Smooth muscle cell (in vitro differentiated cells): ENCODE measurements at regions not wholly inside any gene's neighbourhood (a gene's known extent, or its start where the extent isn't known, plus 50 kb on each side); places are given as distances from the start of the nearest gene placed in this dataset.

Experiments used
- DNase-seq: peaks from one replicate; lab custom pipeline; 2025; ENCODE audit not compliant: unreplicated experiment; lab: John Stamatoyannopoulos, UW
- H2AFZ ChIP-seq: fragments of 200-600 bp; sonication (generic); 2 replicates; pipeline ENCODE4 v1.6.0; 2016; ENCODE audit warnings: antibody characterized with exemption, low read depth, mild to moderate bottlenecking
- H3F3A ChIP-seq: fragments of 200-600 bp; sonication (generic); 2 replicates; pipeline ENCODE4 v1.6.0; 2017; ENCODE audit warnings: antibody characterized with exemption, low read depth
- H3K27ac ChIP-seq: fragments of 200-600 bp; sonication (generic); 2 replicates; pipeline ENCODE4 v1.5.1; 2016; ENCODE audit warnings: low read depth, mild to moderate bottlenecking
- H3K27me3 ChIP-seq: fragments of 200-600 bp; sonication (generic); 2 replicates; pipeline ENCODE4 v1.6.1; 2016; ENCODE audit warnings: low read depth, mild to moderate bottlenecking
- H3K36me3 ChIP-seq: fragments of 200-600 bp; sonication (generic); 2 replicates; pipeline ENCODE4 v1.5.1; 2016; ENCODE audit warnings: low read depth
- H3K4me1 ChIP-seq: fragments of 200-600 bp; sonication (generic); 2 replicates; pipeline ENCODE4 v1.5.1; 2016; ENCODE audit warnings: low read depth
- H3K4me2 ChIP-seq: fragments of 200-600 bp; sonication (generic); 2 replicates; pipeline ENCODE4 v1.6.0; 2016; ENCODE audit warnings: mild to moderate bottlenecking
- H3K4me3 ChIP-seq: fragments of 200-600 bp; sonication (generic); 2 replicates; pipeline ENCODE4 v1.5.1; 2016; ENCODE audit warnings: mild to moderate bottlenecking
- H3K79me2 ChIP-seq: fragments of 200-600 bp; sonication (generic); 2 replicates; pipeline ENCODE4 v1.6.0; 2016; ENCODE audit warnings: low read depth, mild to moderate bottlenecking
- H3K9ac ChIP-seq: fragments of 200-600 bp; sonication (generic); 2 replicates; pipeline ENCODE4 v1.6.0; 2016; ENCODE audit warnings: low read depth
- H3K9me3 ChIP-seq: fragments of 200-600 bp; sonication (generic); replicated peaks from 2 replicates; pipeline ENCODE4 v1.5.1; 2016; ENCODE audit warnings: low read depth
- H4K20me1 ChIP-seq: fragments of 200-600 bp; sonication (generic); 2 replicates; pipeline ENCODE4 v1.6.0; 2016; ENCODE audit warnings: low read depth
- CTCF ChIP-seq: fragments of 200-600 bp; sonication (generic); IDR thresholded peaks from 2 replicates; pipeline ENCODE4 v1.5.1; 2017; ENCODE audit warnings: borderline replicate concordance, mild to moderate bottlenecking, antibody characterized with exemption; ENCODE audit not compliant: insufficient read depth, poor library complexity, severe bottlenecking
- WGBS: methylation state at CpG from one replicate; pipeline ENCODE4 v1.1.7; 2016; ENCODE audit warnings: low lambda C conversion rate; 5-methylcytosine and 5-hydroxymethylcytosine counted together

GRCh38 chr6:138695193-138695592, 78.4 kb upstream of the CCDC28A start:
- H3K9me3 ChIP-seq: no peaks in the 10 kb centered on the region
- TF ChIP-seq CTCF: no peak
- no peak overlapping the region for H3K9ac ChIP-seq
- no peak overlapping the region for H3K27ac ChIP-seq
- no peak overlapping the region for H2AFZ ChIP-seq
- H3K79me2 ChIP-seq: peaks cover 7% of the 10 kb centered on the region
- no peak overlapping the region for H3K4me2 ChIP-seq
- whole genome bisulfite sequencing: 73% methylated on average over 4 of the region's 4 CpGs
- H3K4me1 ChIP-seq: no peaks in the 10 kb centered on the region
- H3F3A ChIP-seq: no peaks in the 10 kb centered on the region
- H3K4me3 ChIP-seq: no peak overlapping the region
- no peaks in the 10 kb centered on the region for H3K36me3 ChIP-seq
- no peak for DNase-seq
- H4K20me1 ChIP-seq: no peaks in the 10 kb centered on the region
- no peaks in the 10 kb centered on the region for H3K27me3 ChIP-seq

- no peaks in the 10 kb centered on the region for H3F3A ChIP-seq
- TF ChIP-seq CTCF: no peak
- H4K20me1 ChIP-seq: no peaks in the 10 kb centered on the region
- H3K9ac ChIP-seq: no peak overlapping the region
- no peak overlapping the region for H3K27ac ChIP-seq
- H3K4me1 ChIP-seq: no peaks in the 10 kb centered on the region
- H3K27me3 ChIP-seq: no peaks in the 10 kb centered on the region
- peaks cover 4% of the 10 kb centered on the region for H3K9me3 ChIP-seq
- H3K4me2 ChIP-seq: no peak overlapping the region
- H3K4me3 ChIP-seq: no peak overlapping the region
- no peaks in the 10 kb centered on the region for H3K36me3 ChIP-seq
- no peaks in the 10 kb centered on the region for H3K79me2 ChIP-seq
- DNase-seq: no peak
- no peak overlapping the region for H2AFZ ChIP-seq
Observed at GRCh38 chr6:138714493-138714892, 59.1 kb upstream of the CCDC28A start.

- H3K9ac ChIP-seq: no peak overlapping the region
Observed at GRCh38 chr6:138716013-138716412, 57.6 kb upstream of the CCDC28A start.

More at GRCh38 chr6:138716013-138716412, 57.6 kb upstream of the CCDC28A start:
- no peak overlapping the region for H2AFZ ChIP-seq
- H3K4me1 ChIP-seq: no peaks in the 10 kb centered on the region
- peaks cover 4% of the 10 kb centered on the region for H3K9me3 ChIP-seq
- H3F3A ChIP-seq: no peaks in the 10 kb centered on the region
- WGBS: 83% methylated on average over 1 of the region's 1 CpG
- H3K27me3 ChIP-seq: no peaks in the 10 kb centered on the region
- no peaks in the 10 kb centered on the region for H3K36me3 ChIP-seq
- H3K4me3 ChIP-seq: no peak overlapping the region
- no peak overlapping the region for H3K4me2 ChIP-seq
- DNase-seq: no peak
- H4K20me1 ChIP-seq: no peaks in the 10 kb centered on the region
- H3K79me2 ChIP-seq: no peaks in the 10 kb centered on the region
- no peak overlapping the region for H3K27ac ChIP-seq
- TF ChIP-seq CTCF: no peak
